HCT116 (cell line): ENCODE measurements at regions not wholly inside any gene's neighbourhood (a gene's known extent, or its start where the extent isn't known, plus 50 kb on each side); places are given as distances from the start of the nearest gene placed in this dataset.

ENCODE experiments used
- ATAC-seq: fragments of 200-7000 bp; cut with Tn5 transposase; 2 replicates; pipeline ENCODE4 v1.9.1; 2020; ENCODE audit warnings: mild to moderate bottlenecking, moderate library complexity
- BruUV-seq: library from RNA; stranded (reverse); fragments of 400-500 nt; replicated peaks from 2 replicates; lab custom pipeline; 2021; lab: Mats Ljungman, UMichigan
- CTCF ChIA-PET: fragments of 300-600 bp; sonication (Branson Sonifier 250); formaldehyde crosslinking; loops from one replicate; lab custom pipeline; 2021; ENCODE audit warnings: antibody characterized with exemption; lab: Charles Lee
- POLR2A ChIA-PET: fragments of 300-600, 350-600 bp; sonication (Branson Sonifier 250); formaldehyde crosslinking; loops from one replicate; lab custom pipeline; 2021; ENCODE audit warnings: antibody characterized with exemption; lab: Charles Lee
- RAD21 ChIA-PET, 2 experiments: fragments of 300-600 bp; sonication (Branson Sonifier 250); formaldehyde crosslinking; loops; one replicate each; lab custom pipeline; 2023; ENCODE audit warnings: low total read pairs in 2 of 2; ENCODE audit not compliant: uncharacterized antibody in 2 of 2, unreplicated experiment in 2 of 2, low non-redundant PET in 1 of 2; lab: Charles Lee
- DNase-seq: peaks from one replicate; pipeline ENCODE4 v3.0.0-alpha.2; 2010; ENCODE audit warnings: low read depth, low spot score
- H2AFZ ChIP-seq: fragments of 200-600 bp; shearing (Covaris generic), sonication (generic); 2 replicates; pipeline ENCODE4 v1.6.1; 2017; ENCODE audit warnings: low read depth, mixed run types, mixed read lengths, antibody characterized with exemption, low read length; ENCODE audit not compliant: poor library complexity, severe bottlenecking
- H3K27ac ChIP-seq: 2 replicates; pipeline ENCODE4 v1.5.1; 2012; ENCODE audit warnings: low read depth, low read length
- H3K27me3 ChIP-seq: fragments of 200-600 bp; sonication (generic); 2 replicates; pipeline ENCODE4 v1.6.1; 2016; ENCODE audit warnings: mixed run types, low read length, mixed read lengths; ENCODE audit not compliant: insufficient read depth
- H3K36me3 ChIP-seq, 2 experiments: fragments of 200-500 bp in 1 of 2; fragments of 200-600 bp in 1 of 2; sonication (Bioruptor generic) in 1 of 2; sonication (generic) in 1 of 2; 2 replicates each; pipeline versions ENCODE4 v1.5.1 to v1.6.1; 2014 to 2016; ENCODE audit warnings: low read length in 2 of 2, inconsistent platforms in 1 of 2, mixed read lengths in 1 of 2, mixed run types in 1 of 2; ENCODE audit not compliant: insufficient read depth in 2 of 2, control insufficient read depth in 1 of 2
- H3K4me1 ChIP-seq, 2 experiments: fragments of 200-600 bp in 1 of 2; sonication (generic) in 1 of 2; 2 replicates each; pipeline versions ENCODE4 v1.5.1 to v1.6.1; 2012 to 2017; ENCODE audit warnings: low read length in 2 of 2, inconsistent platforms in 1 of 2, mild to moderate bottlenecking in 1 of 2, mixed read lengths in 1 of 2, mixed run types in 1 of 2, moderate library complexity in 1 of 2; ENCODE audit not compliant: insufficient read depth in 2 of 2, control insufficient read depth in 1 of 2
- H3K4me2 ChIP-seq: fragments of 200-600 bp; sonication (generic); 2 replicates; pipeline ENCODE4 v1.6.1; 2017; ENCODE audit warnings: mixed run types, low read length, mixed read lengths
- H3K4me3 ChIP-seq, 2 experiments: fragments of 200-600 bp in 1 of 2; sonication (generic) in 1 of 2; replicated peaks in 1 of 2; 2 replicates each; pipeline ENCODE4 v1.5.1; 2011 to 2016; ENCODE audit warnings: low read length in 2 of 2, control low read depth in 1 of 2, low read depth in 1 of 2, mild to moderate bottlenecking in 1 of 2, mixed read lengths in 1 of 2, mixed run types in 1 of 2
- H3K79me2 ChIP-seq: fragments of 200-600 bp; sonication (generic); 2 replicates; pipeline ENCODE4 v1.6.1; 2017; ENCODE audit warnings: mild to moderate bottlenecking, mixed run types, low read length, moderate library complexity, mixed read lengths; ENCODE audit not compliant: insufficient read depth
- H3K9ac ChIP-seq: fragments of 200-600 bp; sonication (generic); 2 replicates; pipeline ENCODE4 v1.6.1; 2016; ENCODE audit warnings: low read length, mixed read lengths
- H3K9me2 ChIP-seq: fragments of 200-600 bp; sonication (generic), shearing (Covaris generic); 2 replicates; pipeline ENCODE4 v1.6.1; 2017; ENCODE audit warnings: mixed run types, mild to moderate bottlenecking, moderate library complexity; ENCODE audit not compliant: insufficient read depth
- H3K9me3 ChIP-seq, 2 experiments: fragments of 200-500 bp in 1 of 2; fragments of 200-600 bp in 1 of 2; sonication (Bioruptor generic) in 1 of 2; sonication (generic) in 1 of 2; 2 replicates each; pipeline ENCODE4 v1.6.1; 2014 to 2017; ENCODE audit warnings: low read length in 2 of 2, mixed read lengths in 2 of 2, inconsistent platforms in 1 of 2, low read depth in 1 of 2, mild to moderate bottlenecking in 1 of 2, mixed run types in 1 of 2, moderate library complexity in 1 of 2; ENCODE audit not compliant: control insufficient read depth in 1 of 2, insufficient read depth in 1 of 2
- H4K20me1 ChIP-seq: fragments of 200-600 bp; sonication (generic), shearing (Covaris generic); 2 replicates; pipeline ENCODE4 v1.6.1; 2017; ENCODE audit warnings: mixed run types, mild to moderate bottlenecking, moderate library complexity; ENCODE audit not compliant: insufficient read depth
- ATF3 ChIP-seq: IDR thresholded peaks from 2 replicates; pipeline ENCODE4 v1.6.1; 2012
- CTCF ChIP-seq, 3 experiments: fragments of 200-600 bp in 1 of 3; sonication (generic) in 1 of 3; IDR thresholded peaks in 2 of 3; conservative IDR thresholded peaks in 1 of 3; 2 replicates each; pipeline ENCODE4 v1.5.1; 2012 to 2017; ENCODE audit warnings: low read depth in 2 of 3, low read length in 2 of 3, antibody characterized with exemption in 1 of 3, borderline replicate concordance in 1 of 3, control low read depth in 1 of 3, mild to moderate bottlenecking in 1 of 3, mixed read lengths in 1 of 3, mixed run types in 1 of 3, moderate library complexity in 1 of 3; ENCODE audit not compliant: insufficient read depth in 1 of 3
- ELF1 ChIP-seq: IDR thresholded peaks from 2 replicates; pipeline ENCODE4 v1.6.1; 2012; ENCODE audit warnings: low read depth, borderline replicate concordance
- EZH2phosphoT487 ChIP-seq: fragments of 200-600 bp; IDR thresholded peaks from 2 replicates; pipeline ENCODE4 v1.6.1; 2018; ENCODE audit warnings: antibody characterized with exemption, borderline replicate concordance
- MAX ChIP-seq: IDR thresholded peaks from 2 replicates; pipeline ENCODE4 v1.6.1; 2012
- POLR2A ChIP-seq: IDR thresholded peaks from 2 replicates; pipeline ENCODE4 v1.7.0; 2011; ENCODE audit warnings: borderline replicate concordance; ENCODE audit not compliant: insufficient read depth, insufficient read length; ENCODE audit errors: extremely low read depth
- RAD21 ChIP-seq: IDR thresholded peaks from 2 replicates; pipeline ENCODE4 v1.6.1; 2012; ENCODE audit warnings: low read depth, mild to moderate bottlenecking
- YY1 ChIP-seq: IDR thresholded peaks from 2 replicates; pipeline ENCODE4 v1.6.1; 2011; ENCODE audit warnings: low read length, low read depth, moderate library complexity, mild to moderate bottlenecking; ENCODE audit not compliant: insufficient replicate concordance; ENCODE audit errors: extremely low read depth
- ZBTB33 ChIP-seq: IDR thresholded peaks from 2 replicates; pipeline ENCODE4 v1.6.1; 2011; ENCODE audit warnings: mild to moderate bottlenecking, low read length, moderate library complexity; ENCODE audit not compliant: insufficient replicate concordance; ENCODE audit errors: extremely low read depth
- ZNF274 ChIP-seq: fragments of 200-500 bp; sonication (Bioruptor generic); IDR thresholded peaks from 2 replicates; pipeline ENCODE4 v1.6.1; 2014; ENCODE audit warnings: mild to moderate bottlenecking, low read depth, low read length, inconsistent platforms
- intact Hi-C: fragments of 100-400 bp; cut with micrococcal nuclease; formaldehyde crosslinking; loops from 2 replicates; pipeline ENCODE4 v1.10.0; 2022

- TF ChIP-seq ZBTB33 (no peak), RAD21 (no peak), CTCF (IDR thresholded peaks at IDR 0.05 in 2 of 3, conservative IDR thresholded peaks at IDR 0.05 in 1 of 3; ENCODE audit: borderline replicate concordance in 1 of 3, insufficient read depth in 1 of 3, low read depth in 2 of 3, low read length in 2 of 3) (no peak), ELF1 (no peak), EZH2phosphoT487 (no peak), YY1 (no peak), MAX (no peak), ATF3 (no peak), ZNF274 (no peak), POLR2A (no peak)
Measured at GRCh38 chr2:220949466-220949865, 622.6 kb downstream of the EPHA4 start (continued).

GRCh38 chr2:220955776-220956175, 616.3 kb downstream of the EPHA4 start:
- ATAC-seq = no peak
- H3K9me3 ChIP-seq = no peaks in the 10 kb centered on the region
- no peak for TF ChIP-seq ZBTB33
- TF ChIP-seq, all 23 proteins: peak for 0
- ChIA-PET CTCF (no interaction called here), RAD21 (no interaction called here), POLR2A (no interaction called here)
- Histone ChIP-seq H3K79me2 (no peaks in the 10 kb centered on the region), H2AFZ (no peak overlapping the region), H3K9me2 (no peaks in the 10 kb centered on the region), H4K20me1 (no peaks in the 10 kb centered on the region), H3K4me1 (no peaks in the 10 kb centered on the region), H3K27ac (no peak overlapping the region), H3K9ac (no peak overlapping the region), H3K4me3 (no peak overlapping the region), H3K27me3 (no peaks in the 10 kb centered on the region), H3K4me2 (no peak overlapping the region), H3K36me3 (no peaks in the 10 kb centered on the region)
- BruUV-seq = no TSS peak
- no peak for DNase-seq
- intact Hi-C loops = no loop called here
